ENCODE measurements at regions not wholly inside any gene's neighbourhood (a gene's known extent, or its start where the extent isn't known, plus 50 kb on each side); places are given as distances from the start of the nearest gene placed in this dataset.

- H3K9me2 ChIP-seq (ENCODE audit: insufficient read depth, low read length), result no peaks in the 10 kb centered on the region
- TF ChIP-seq EZH2phosphoT487 (IDR thresholded peaks at IDR 0.05; ENCODE audit: borderline replicate concordance, low read depth, low read length) (no peak), CTCF (conservative IDR thresholded peaks at IDR 0.05; ENCODE audit: low read length) (no peak)
- CTCF ChIA-PET (ENCODE audit: unreplicated experiment), result no interaction called here
- intact Hi-C loops (cut with micrococcal nuclease; ENCODE audit: unreplicated experiment), result no loop called here
- no peaks in the 10 kb centered on the region for H4K20me1 ChIP-seq (ENCODE audit: insufficient read depth, low read length)
- no peaks in the 10 kb centered on the region for H3K4me1 ChIP-seq (ENCODE audit: insufficient read depth, low read length, poor library complexity, severe bottlenecking)
- H3K4me3 ChIP-seq (ENCODE audit: low read depth, low read length, poor library complexity, severe bottlenecking), result no peak overlapping the region
- H3K4me2 ChIP-seq (ENCODE audit: low read length), result no peak overlapping the region
- H2AFZ ChIP-seq (ENCODE audit: low read length), result no peak overlapping the region
- H3K79me2 ChIP-seq (ENCODE audit: insufficient read depth, low read depth, low read length), result no peaks in the 10 kb centered on the region
- BruUV-seq (replicated peaks), result no TSS peak
- no peak for DNase-seq (ENCODE audit: low spot score)
- H3K36me3 ChIP-seq (ENCODE audit: insufficient read depth, low read length), result no peaks in the 10 kb centered on the region
- POLR2A ChIA-PET, result no interaction called here
- no peaks in the 10 kb centered on the region for H3K9me3 ChIP-seq (ENCODE audit: low read length)
- no peak overlapping the region for H3K27ac ChIP-seq (ENCODE audit: low read depth, low read length, poor library complexity, severe bottlenecking)
Measured at GRCh38 chr5:44446399-44446798, 57.2 kb upstream of the FGF10 start.

GRCh38 chr5:44443172-44443571 is 54.0 kb upstream of the FGF10 start:
- TF ChIP-seq CTCF (conservative IDR thresholded peaks at IDR 0.05; ENCODE audit: low read length), result no peak
- no peak for TF ChIP-seq EZH2phosphoT487 (IDR thresholded peaks at IDR 0.05; ENCODE audit: borderline replicate concordance, low read depth, low read length)
- Histone ChIP-seq H3K79me2 (ENCODE audit: insufficient read depth, low read depth, low read length) (no peaks in the 10 kb centered on the region), H3K36me3 (ENCODE audit: insufficient read depth, low read length) (no peaks in the 10 kb centered on the region), H4K20me1 (ENCODE audit: insufficient read depth, low read length) (no peaks in the 10 kb centered on the region), H3K27ac (ENCODE audit: low read depth, low read length, poor library complexity, severe bottlenecking) (no peak overlapping the region), H3K4me3 (ENCODE audit: low read depth, low read length, poor library complexity, severe bottlenecking) (no peak overlapping the region), H3K9me3 (ENCODE audit: low read length) (no peaks in the 10 kb centered on the region), H2AFZ (ENCODE audit: low read length) (no peak overlapping the region), H3K4me1 (ENCODE audit: insufficient read depth, low read length, poor library complexity, severe bottlenecking) (no peaks in the 10 kb centered on the region), H3K9me2 (ENCODE audit: insufficient read depth, low read length) (no peaks in the 10 kb centered on the region), H3K4me2 (ENCODE audit: low read length) (no peak overlapping the region)
- ChIA-PET POLR2A (interaction anchor here (0.6 to 1.5 kb wide), 2 partner anchors 9 to 147 kb away, joined by 3 to 4 read pairs; no protein-coding TSS in a partner anchor), CTCF (ENCODE audit: unreplicated experiment) (no interaction called here)
- BruUV-seq (replicated peaks), result no TSS peak
- intact Hi-C loops (cut with micrococcal nuclease; ENCODE audit: unreplicated experiment), result no loop called here
- no peak for DNase-seq (ENCODE audit: low spot score)

- H3K4me2 ChIP-seq (ENCODE audit: low read length), result no peak overlapping the region
- BruUV-seq (replicated peaks), result no TSS peak
- H3K79me2 ChIP-seq (ENCODE audit: insufficient read depth, low read depth, low read length), result no peaks in the 10 kb centered on the region
- POLR2A ChIA-PET, result interaction anchor here (1.5 kb wide), 1 partner anchor 11 kb away, joined by 4 read pairs; no protein-coding TSS in a partner anchor
- CTCF ChIA-PET (ENCODE audit: unreplicated experiment), result no interaction called here
- DNase-seq (ENCODE audit: low spot score), result no peak
- no peaks in the 10 kb centered on the region for H3K9me3 ChIP-seq (ENCODE audit: low read length)
- no peaks in the 10 kb centered on the region for H4K20me1 ChIP-seq (ENCODE audit: insufficient read depth, low read length)
- intact Hi-C loops (cut with micrococcal nuclease; ENCODE audit: unreplicated experiment), result no loop called here
- no peak overlapping the region for H2AFZ ChIP-seq (ENCODE audit: low read length)
- H3K27ac ChIP-seq (ENCODE audit: low read depth, low read length, poor library complexity, severe bottlenecking), result no peak overlapping the region
- no peaks in the 10 kb centered on the region for H3K4me1 ChIP-seq (ENCODE audit: insufficient read depth, low read length, poor library complexity, severe bottlenecking)
- no peak for TF ChIP-seq CTCF (conservative IDR thresholded peaks at IDR 0.05; ENCODE audit: low read length)
- no peak for TF ChIP-seq EZH2phosphoT487 (IDR thresholded peaks at IDR 0.05; ENCODE audit: borderline replicate concordance, low read depth, low read length)
- no peak overlapping the region for H3K4me3 ChIP-seq (ENCODE audit: low read depth, low read length, poor library complexity, severe bottlenecking)
- no peaks in the 10 kb centered on the region for H3K9me2 ChIP-seq (ENCODE audit: insufficient read depth, low read length)
- no peaks in the 10 kb centered on the region for H3K36me3 ChIP-seq (ENCODE audit: insufficient read depth, low read length)
Measured at GRCh38 chr5:44441460-44441859, 52.2 kb upstream of the FGF10 start.

Measured in OCI-LY7 (cell line).